Hepatocyte (in vitro differentiated cells): ENCODE measurements at regions not wholly inside any gene's neighbourhood (a gene's known extent, or its start where the extent isn't known, plus 50 kb on each side); places are given as distances from the start of the nearest gene placed in this dataset.

Experiments used
- DNase-seq: peaks from one replicate; pipeline ENCODE4 v3.0.0-alpha.2; 2016; ENCODE audit warnings: low spot score
- H2AFZ ChIP-seq: fragments of 200-600 bp; sonication (generic); 2 replicates; pipeline ENCODE4 v1.6.0; 2016; ENCODE audit warnings: antibody characterized with exemption, mild to moderate bottlenecking
- H3K27ac ChIP-seq: fragments of 200-600 bp; sonication (generic); 2 replicates; pipeline ENCODE4 v1.5.1; 2016; ENCODE audit warnings: mild to moderate bottlenecking
- H3K27me3 ChIP-seq: fragments of 200-600 bp; sonication (generic); 2 replicates; pipeline ENCODE4 v1.6.1; 2016
- H3K36me3 ChIP-seq: fragments of 200-600 bp; sonication (generic); replicated peaks from 2 replicates; pipeline ENCODE4 v1.5.1; 2016; ENCODE audit warnings: low read depth; ENCODE audit not compliant: insufficient read depth
- H3K4me1 ChIP-seq: fragments of 200-600 bp; sonication (generic); 2 replicates; pipeline ENCODE4 v1.5.1; 2016; ENCODE audit warnings: mild to moderate bottlenecking, moderate library complexity; ENCODE audit not compliant: insufficient read depth
- H3K4me2 ChIP-seq: fragments of 200-600 bp; sonication (generic); 2 replicates; pipeline ENCODE4 v1.6.0; 2016
- H3K4me3 ChIP-seq: fragments of 200-600 bp; sonication (generic); 2 replicates; pipeline ENCODE4 v1.5.1; 2016; ENCODE audit warnings: mild to moderate bottlenecking
- H3K79me2 ChIP-seq: fragments of 200-600 bp; sonication (generic); 2 replicates; pipeline ENCODE4 v1.6.0; 2017; ENCODE audit warnings: mild to moderate bottlenecking
- H3K9me2 ChIP-seq: fragments of 200-600 bp; sonication (generic); replicated peaks from 2 replicates; pipeline ENCODE4 v1.6.0; 2017; ENCODE audit warnings: mild to moderate bottlenecking; ENCODE audit not compliant: insufficient read depth
- H3K9me3 ChIP-seq: fragments of 200-600 bp; sonication (generic); 2 replicates; pipeline ENCODE4 v1.5.1; 2016; ENCODE audit warnings: low read depth, mild to moderate bottlenecking
- H4K20me1 ChIP-seq: fragments of 200-600 bp; sonication (generic); 2 replicates; pipeline ENCODE4 v1.6.0; 2016; ENCODE audit warnings: mild to moderate bottlenecking; ENCODE audit not compliant: insufficient read depth, poor library complexity, severe bottlenecking
- CTCF ChIP-seq: fragments of 200-600 bp; sonication (generic); IDR thresholded peaks from 2 replicates; pipeline ENCODE4 v1.5.1; 2016; ENCODE audit warnings: antibody characterized with exemption, mild to moderate bottlenecking; ENCODE audit not compliant: poor library complexity
- EZH2 ChIP-seq: fragments of 200-600 bp; sonication (generic); IDR thresholded peaks from 2 replicates; pipeline ENCODE4 v1.6.1; 2016; ENCODE audit warnings: antibody characterized with exemption, mild to moderate bottlenecking, borderline replicate concordance
- EZH2phosphoT487 ChIP-seq: fragments of 200-600 bp; sonication (generic); IDR thresholded peaks from one replicate; pipeline ENCODE4 v1.6.1; 2018; ENCODE audit warnings: antibody characterized with exemption, mild to moderate bottlenecking, low read depth, moderate library complexity; ENCODE audit not compliant: unreplicated experiment, severe bottlenecking
- WGBS: methylation state at CpG from one replicate; pipeline ENCODE4 v1.1.6; 2016; ENCODE audit warnings: low lambda C conversion rate; ENCODE audit errors: missing lambda C conversion rate; 5-methylcytosine and 5-hydroxymethylcytosine counted together

GRCh38 chr16:6190776-6191175, 1093.2 kb upstream of the EEF2KMT start:
- 87% methylated on average over 7 of the region's 7 CpGs for WGBS
- Histone ChIP-seq H3K9me2 (no peaks in the 10 kb centered on the region), H3K4me3 (no peak overlapping the region), H3K27ac (no peak overlapping the region), H3K4me1 (no peaks in the 10 kb centered on the region), H3K79me2 (no peaks in the 10 kb centered on the region), H4K20me1 (no peaks in the 10 kb centered on the region), H2AFZ (no peak overlapping the region), H3K9me3 (no peaks in the 10 kb centered on the region), H3K4me2 (no peak overlapping the region), H3K27me3 (no peaks in the 10 kb centered on the region), H3K36me3 (no peaks in the 10 kb centered on the region)
- DNase-seq = no peak
- TF ChIP-seq CTCF (no peak), EZH2 (no peak), EZH2phosphoT487 (no peak)

GRCh38 chr16:6189216-6189615, 1091.6 kb upstream of the EEF2KMT start:
- H3K27me3 ChIP-seq = no peaks in the 10 kb centered on the region
- no peaks in the 10 kb centered on the region for H3K36me3 ChIP-seq
- no peaks in the 10 kb centered on the region for H3K9me3 ChIP-seq
- H3K4me1 ChIP-seq = no peaks in the 10 kb centered on the region
- H3K9me2 ChIP-seq = no peaks in the 10 kb centered on the region
- H3K4me3 ChIP-seq = no peak overlapping the region
- no peak overlapping the region for H3K27ac ChIP-seq
- no peaks in the 10 kb centered on the region for H3K79me2 ChIP-seq
- no peak overlapping the region for H2AFZ ChIP-seq
- WGBS = 84% methylated on average over 9 of the region's 9 CpGs
- DNase-seq = no peak
- no peaks in the 10 kb centered on the region for H4K20me1 ChIP-seq
- no peak for TF ChIP-seq EZH2phosphoT487
- TF ChIP-seq CTCF = no peak
- no peak for TF ChIP-seq EZH2
- no peak overlapping the region for H3K4me2 ChIP-seq

- no peaks in the 10 kb centered on the region for H3K4me1 ChIP-seq
- no peaks in the 10 kb centered on the region for H3K79me2 ChIP-seq
- H3K9me2 ChIP-seq = no peaks in the 10 kb centered on the region
- no peaks in the 10 kb centered on the region for H3K9me3 ChIP-seq
- TF ChIP-seq EZH2 (no peak), EZH2phosphoT487 (no peak)
- no peak overlapping the region for H2AFZ ChIP-seq
- H3K36me3 ChIP-seq = no peaks in the 10 kb centered on the region
- H3K27me3 ChIP-seq = no peaks in the 10 kb centered on the region
- no peak overlapping the region for H3K4me2 ChIP-seq
- 82% methylated on average over 5 of the region's 5 CpGs for WGBS
- H3K27ac ChIP-seq = no peak overlapping the region
- no peaks in the 10 kb centered on the region for H4K20me1 ChIP-seq
- H3K4me3 ChIP-seq = no peak overlapping the region
- DNase-seq = no peak
Measured at GRCh38 chr16:6177616-6178180, 1080.1 kb upstream of the EEF2KMT start.

GRCh38 chr16:6170022-6170421, 1072.4 kb upstream of the EEF2KMT start:
- H3K27ac ChIP-seq = no peak overlapping the region
- TF ChIP-seq EZH2 = no peak
- no peaks in the 10 kb centered on the region for H3K79me2 ChIP-seq
- 91% methylated on average over 5 of the region's 5 CpGs for WGBS
- no peak for DNase-seq
- no peaks in the 10 kb centered on the region for H3K9me2 ChIP-seq
- no peaks in the 10 kb centered on the region for H3K9me3 ChIP-seq
- H2AFZ ChIP-seq = no peak overlapping the region
- H4K20me1 ChIP-seq = no peaks in the 10 kb centered on the region
- no peaks in the 10 kb centered on the region for H3K36me3 ChIP-seq
- H3K27me3 ChIP-seq = no peaks in the 10 kb centered on the region
- H3K4me2 ChIP-seq = no peak overlapping the region
- no peaks in the 10 kb centered on the region for H3K4me1 ChIP-seq
- no peak overlapping the region for H3K4me3 ChIP-seq
